ENCODE measurements at regions not wholly inside any gene's neighbourhood (a gene's known extent, or its start where the extent isn't known, plus 50 kb on each side); places are given as distances from the start of the nearest gene placed in this dataset.

- DNase-seq (ENCODE audit: low read depth in 2 of 2): no peak
Observed at GRCh38 chr6:14031516-14031915, 86.1 kb upstream of the CD83 start.

- peak; percentile 79 to 81 for DNase-seq (ENCODE audit: low read depth in 2 of 2)
Observed at GRCh38 chr6:14035071-14035847, 82.3 kb upstream of the CD83 start.

- DNase-seq (ENCODE audit: low read depth in 2 of 2): no peak
Observed at GRCh38 chr6:14035874-14036273, 81.7 kb upstream of the CD83 start.

- DNase-seq (ENCODE audit: low read depth in 2 of 2): no peak
Observed at GRCh38 chr6:14036911-14037310, 80.7 kb upstream of the CD83 start.

GRCh38 chr6:14037402-14038277, 79.9 kb upstream of the CD83 start:
- peak; percentile 50 to 55 for DNase-seq (ENCODE audit: low read depth in 2 of 2)

- peak; percentile 17 to 39 for DNase-seq (ENCODE audit: low read depth in 2 of 2)
Observed at GRCh38 chr6:14038467-14039437, 78.8 kb upstream of the CD83 start.

GRCh38 chr6:14040042-14040441, 77.5 kb upstream of the CD83 start:
- DNase-seq (ENCODE audit: low read depth in 2 of 2): no peak

GRCh38 chr6:14046476-14047068, 71.0 kb upstream of the CD83 start:
- peak in 1 of 2 experiments; percentile 12 for DNase-seq (ENCODE audit: low read depth in 2 of 2)

GRCh38 chr6:14047151-14047740, 70.3 kb upstream of the CD83 start:
- no peak for DNase-seq (ENCODE audit: low read depth in 2 of 2)

GRCh38 chr6:14048837-14049236, 68.7 kb upstream of the CD83 start:
- DNase-seq (ENCODE audit: low read depth in 2 of 2): no peak

GRCh38 chr6:14051355-14051754, 66.2 kb upstream of the CD83 start:
- no peak for DNase-seq (ENCODE audit: low read depth in 2 of 2)

GRCh38 chr6:14053811-14054210, 63.8 kb upstream of the CD83 start:
- DNase-seq (ENCODE audit: low read depth in 2 of 2): no peak

- DNase-seq (ENCODE audit: low read depth in 2 of 2): no peak
Observed at GRCh38 chr6:14055541-14055940, 62.0 kb upstream of the CD83 start.

GRCh38 chr6:14058029-14058695, 59.4 kb upstream of the CD83 start:
- DNase-seq (ENCODE audit: low read depth in 2 of 2): no peak

- no peak for DNase-seq (ENCODE audit: low read depth in 2 of 2)
Observed at GRCh38 chr6:14058735-14059134, 58.8 kb upstream of the CD83 start.

- no peak for DNase-seq (ENCODE audit: low read depth in 2 of 2)
Observed at GRCh38 chr6:14059791-14060436, 57.7 kb upstream of the CD83 start.

GRCh38 chr6:14060971-14061370, 56.6 kb upstream of the CD83 start:
- DNase-seq (ENCODE audit: low read depth in 2 of 2): no peak

GRCh38 chr6:14061643-14062042, 55.9 kb upstream of the CD83 start:
- no peak for DNase-seq (ENCODE audit: low read depth in 2 of 2)

- no peak for DNase-seq (ENCODE audit: low read depth in 2 of 2)
Observed at GRCh38 chr6:14062345-14063029, 55.1 kb upstream of the CD83 start.
